ENCODE measurements at regions not wholly inside any gene's neighbourhood (a gene's known extent, or its start where the extent isn't known, plus 50 kb on each side); places are given as distances from the start of the nearest gene placed in this dataset.

DNA sequence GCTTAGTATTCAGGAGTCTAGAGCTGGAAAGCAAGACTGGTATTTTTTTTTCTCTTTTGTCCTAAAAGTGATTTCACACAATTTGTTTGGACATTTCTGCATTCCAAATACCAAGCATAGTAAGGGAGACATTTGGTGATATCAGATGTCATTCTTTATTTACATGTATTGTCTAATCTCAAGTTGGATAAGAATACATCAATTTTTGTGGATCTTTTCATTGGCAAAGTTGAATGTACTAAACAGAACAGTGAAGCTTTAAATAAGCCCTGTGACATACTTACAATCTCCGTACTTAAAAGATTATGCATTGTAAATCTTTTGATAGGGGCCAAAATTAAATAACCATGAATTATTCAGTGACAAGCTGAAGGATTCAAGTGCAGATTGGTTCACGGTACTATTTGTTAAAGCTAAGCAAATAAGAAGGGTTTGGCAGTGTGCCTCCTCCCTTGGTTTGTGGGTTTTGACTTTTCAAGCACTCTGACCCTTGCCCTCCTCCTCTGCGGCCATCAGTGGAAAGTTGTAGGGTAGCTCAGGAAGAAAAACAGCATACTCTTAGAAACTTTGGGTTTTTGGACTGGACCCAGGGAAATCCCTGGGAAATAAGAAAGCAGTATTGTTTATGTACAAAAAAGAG is 663.7 kb downstream of the ADGRL2 start:
- no peak for DNase-seq

DNA sequence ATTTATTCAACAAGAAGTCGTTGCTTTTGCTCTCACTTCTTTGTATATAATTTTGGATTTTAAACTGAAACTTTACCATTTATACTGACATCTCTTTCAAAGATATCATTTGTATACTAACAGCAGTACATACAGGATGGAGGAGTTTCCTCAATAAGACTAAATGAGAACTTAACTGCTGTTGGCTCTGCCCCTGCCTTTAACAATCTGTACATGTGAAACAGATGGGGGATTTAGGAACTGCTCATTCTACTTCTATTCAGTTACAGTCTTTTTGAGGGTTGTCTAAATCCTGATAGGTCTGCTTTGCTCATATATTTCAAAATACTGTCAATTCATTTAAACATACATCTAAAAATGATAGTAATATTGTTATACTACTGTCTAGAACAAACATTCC is 663.2 kb downstream of the ADGRL2 start:
- DNase-seq = no peak

DNA sequence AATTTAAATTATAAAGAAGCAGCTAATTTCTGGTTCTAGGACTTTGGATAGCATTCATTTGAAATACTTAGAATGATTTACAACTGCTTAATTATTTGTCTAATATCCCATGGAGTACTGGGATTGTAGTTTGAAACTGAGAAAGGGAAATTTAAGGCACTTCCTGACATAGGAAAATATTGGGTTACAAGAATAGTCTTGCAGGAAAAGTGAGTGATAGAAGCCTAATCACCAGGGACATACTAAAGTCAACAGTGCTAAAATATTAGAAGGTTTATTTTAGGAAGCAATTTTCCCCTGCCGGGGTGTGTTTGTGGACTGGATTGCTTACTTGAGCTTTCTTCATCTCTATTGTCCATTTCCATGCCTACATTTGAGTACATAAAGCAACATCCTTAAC is 661.6 kb downstream of the ADGRL2 start:
- no peak for DNase-seq

DNA sequence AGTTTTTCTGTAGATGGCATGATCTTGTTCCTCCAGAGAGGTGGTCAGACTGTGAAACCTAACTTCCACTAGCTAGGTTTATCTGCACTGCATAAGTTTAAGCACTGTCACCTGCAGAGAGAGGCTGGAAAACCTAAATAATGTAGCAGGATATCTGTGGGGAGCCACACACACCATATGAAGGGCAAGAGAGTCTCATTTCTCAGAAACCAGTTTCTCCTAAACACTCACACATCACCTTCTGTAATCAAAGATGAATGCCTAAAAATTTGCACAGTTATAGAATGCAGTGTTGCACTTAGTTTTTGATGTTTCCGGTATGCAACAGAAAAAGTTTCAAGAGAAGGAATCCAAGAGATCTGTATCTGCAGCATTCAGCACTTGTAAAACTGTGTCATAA is 654.6 kb downstream of the ADGRL2 start:
- no peak for DNase-seq

DNA sequence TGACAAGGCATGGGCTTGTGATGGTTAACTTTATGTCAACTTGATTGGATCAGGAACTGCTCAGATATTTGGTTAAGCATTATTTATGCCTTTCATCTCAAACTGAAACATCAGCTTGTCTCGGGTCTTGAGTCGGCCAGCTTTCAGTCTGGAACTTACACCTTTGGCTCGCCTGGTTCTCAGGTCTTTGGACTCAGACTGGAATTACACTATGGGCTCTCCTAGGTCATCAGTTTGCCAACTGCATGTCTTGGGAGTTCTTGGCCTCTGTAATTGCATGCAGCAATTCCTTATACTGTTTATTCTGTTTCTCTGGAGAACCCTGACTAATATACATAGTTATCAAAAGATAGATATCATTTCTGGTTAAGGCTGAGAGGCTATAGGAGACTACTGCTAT is 653.7 kb downstream of the ADGRL2 start:
- no peak for DNase-seq

DNA sequence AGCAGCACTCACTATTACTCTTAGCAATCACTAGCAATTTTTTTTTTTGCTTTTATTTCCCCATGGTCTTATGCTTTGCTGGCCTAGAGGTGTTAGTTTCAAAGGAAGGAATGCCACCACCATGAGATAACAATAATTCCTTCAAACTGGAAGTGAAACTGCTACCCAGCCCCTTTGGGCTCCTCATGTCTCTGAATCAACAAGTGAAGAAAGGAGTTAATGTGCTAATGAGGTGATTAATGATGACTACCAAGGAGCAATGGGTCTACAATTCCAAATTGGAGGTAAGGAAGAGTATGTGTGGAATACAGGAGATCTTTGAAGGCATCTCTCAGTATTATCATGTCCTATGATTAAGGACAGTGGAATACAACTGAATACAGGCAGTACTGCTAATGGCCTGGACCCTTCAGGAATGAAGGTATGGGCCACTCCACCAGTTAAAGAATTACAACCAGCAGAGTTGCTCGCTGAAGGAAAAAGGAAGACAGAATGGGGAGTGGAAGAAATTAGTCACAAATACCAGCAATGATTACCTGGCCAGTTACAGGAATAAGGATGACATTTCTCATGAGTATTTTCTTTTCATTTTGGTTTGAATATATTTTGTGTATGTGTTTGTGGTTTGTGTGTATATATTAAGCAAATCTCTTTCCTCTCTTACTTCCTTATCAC is 652.9 kb downstream of the ADGRL2 start:
- no peak for DNase-seq

DNA sequence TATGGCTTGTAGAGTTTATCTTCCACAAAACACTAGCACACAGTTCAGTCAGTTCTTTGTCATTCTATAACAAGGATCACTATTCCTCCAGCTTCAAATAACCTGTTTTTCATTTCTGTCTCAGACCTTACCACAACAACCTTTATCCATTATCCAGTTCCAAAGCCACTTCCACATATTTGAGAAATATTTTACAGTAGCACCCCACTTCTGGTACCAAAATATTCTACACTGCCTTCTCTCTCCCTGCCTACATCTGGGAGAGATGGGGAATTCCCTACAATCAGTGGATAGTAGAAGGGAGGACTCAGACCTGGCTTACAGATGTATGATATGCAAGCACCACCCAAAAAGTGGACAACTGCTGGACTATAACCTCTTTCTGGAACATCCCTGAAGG is 651.4 kb downstream of the ADGRL2 start:
- DNase-seq = no peak

DNA sequence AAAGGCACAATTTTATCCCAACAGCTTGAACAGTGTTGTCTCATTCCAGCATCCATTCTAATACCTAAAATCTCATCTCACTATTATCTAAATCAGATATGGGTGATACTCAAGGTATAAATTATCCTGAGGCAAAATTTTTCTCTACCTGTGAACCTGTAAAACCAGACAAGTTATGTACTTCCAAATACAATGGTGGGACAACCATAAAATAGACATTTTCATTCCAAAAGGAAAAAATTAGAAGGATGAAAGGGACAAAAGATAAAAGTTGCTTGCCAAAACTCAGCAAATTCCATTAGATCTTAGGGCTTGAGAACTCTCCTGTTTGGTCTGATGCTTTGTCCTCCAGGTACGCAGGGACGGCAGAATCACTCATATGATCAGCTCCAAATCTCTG is 650.5 kb downstream of the ADGRL2 start:
- DNase-seq = no peak

DNA sequence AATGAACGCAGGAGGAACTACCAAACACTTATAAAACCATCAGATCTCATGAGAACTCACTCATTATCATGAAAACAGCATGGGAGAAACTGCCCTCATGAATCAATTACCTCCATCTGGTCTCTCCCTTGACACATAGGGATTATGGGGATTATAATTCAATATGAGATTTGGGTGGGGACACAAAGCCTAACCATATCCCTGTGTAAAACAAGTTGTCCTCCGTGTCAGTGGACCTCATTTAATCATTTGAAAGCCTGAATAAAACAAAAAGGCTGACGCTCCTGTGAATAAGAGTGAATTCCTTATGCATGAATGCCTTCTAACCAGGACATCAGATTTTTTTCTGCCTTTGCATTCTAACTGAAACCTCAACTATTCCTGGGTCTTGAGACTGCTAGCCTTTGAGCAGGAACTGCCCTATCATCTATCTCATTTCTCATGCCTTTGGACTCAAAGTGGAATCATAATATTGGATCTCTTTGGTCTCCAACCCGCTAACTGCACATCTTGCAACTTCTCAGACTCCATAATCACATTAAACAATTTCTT is 648.8 kb downstream of the ADGRL2 start:
- no peak for DNase-seq

DNA sequence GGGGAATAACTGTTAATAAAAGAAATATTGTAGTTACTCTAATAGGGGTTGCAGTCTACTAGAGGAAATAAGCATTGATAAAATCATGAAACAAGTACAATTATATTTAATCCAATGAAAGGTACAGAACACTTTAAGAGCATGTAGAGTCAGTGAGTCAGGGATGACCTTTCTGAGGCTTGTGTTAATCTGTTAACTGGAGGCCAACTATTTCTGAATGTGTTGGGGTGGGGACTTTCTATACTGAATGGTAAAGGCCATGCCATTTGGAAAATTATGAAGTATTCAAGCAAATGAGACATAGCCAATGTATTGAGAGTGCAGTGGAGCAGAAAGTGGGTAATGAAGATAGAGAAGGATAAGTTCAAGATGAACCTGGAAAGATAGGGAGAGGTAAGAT is 646.2 kb downstream of the ADGRL2 start:
- DNase-seq = no peak

DNA sequence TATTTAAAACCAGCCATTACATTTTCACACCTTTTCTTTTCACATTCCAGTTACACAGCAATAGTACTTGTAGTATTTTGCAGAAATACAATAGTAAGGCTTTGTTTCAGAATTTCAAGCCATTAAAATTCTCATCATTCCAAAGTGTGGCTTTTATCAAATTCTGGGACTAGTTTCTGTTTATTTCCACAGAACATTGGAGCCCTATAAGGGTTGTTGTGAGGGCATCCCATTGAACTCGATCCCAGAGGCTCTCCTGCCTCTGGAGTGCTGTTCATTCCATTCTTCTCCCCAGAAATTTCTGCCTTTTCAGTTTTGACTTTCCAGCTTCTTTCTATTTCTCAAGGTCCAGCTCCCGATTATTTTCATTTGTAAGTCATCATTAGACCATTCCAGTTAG is 645.5 kb downstream of the ADGRL2 start:
- no peak for DNase-seq

DNA sequence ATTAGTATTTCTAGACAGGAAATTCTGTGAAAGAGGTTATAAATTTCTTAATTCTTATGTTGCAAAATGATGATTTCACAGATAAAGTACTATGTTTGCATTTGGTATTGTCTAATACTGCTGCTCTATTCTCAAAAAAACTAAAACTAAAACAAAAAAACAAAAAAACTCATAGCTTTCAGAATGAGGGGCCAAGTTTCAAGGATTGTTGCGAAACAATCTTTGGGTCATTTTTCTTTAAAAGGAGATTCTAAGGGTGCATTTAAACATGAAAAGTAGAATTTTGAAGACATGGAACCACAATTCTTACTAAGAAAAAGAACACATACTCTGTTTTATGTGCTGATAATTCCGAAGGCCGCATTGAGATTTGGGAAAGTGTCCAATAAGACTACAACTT is 645.1 kb downstream of the ADGRL2 start:
- no peak for DNase-seq

DNA sequence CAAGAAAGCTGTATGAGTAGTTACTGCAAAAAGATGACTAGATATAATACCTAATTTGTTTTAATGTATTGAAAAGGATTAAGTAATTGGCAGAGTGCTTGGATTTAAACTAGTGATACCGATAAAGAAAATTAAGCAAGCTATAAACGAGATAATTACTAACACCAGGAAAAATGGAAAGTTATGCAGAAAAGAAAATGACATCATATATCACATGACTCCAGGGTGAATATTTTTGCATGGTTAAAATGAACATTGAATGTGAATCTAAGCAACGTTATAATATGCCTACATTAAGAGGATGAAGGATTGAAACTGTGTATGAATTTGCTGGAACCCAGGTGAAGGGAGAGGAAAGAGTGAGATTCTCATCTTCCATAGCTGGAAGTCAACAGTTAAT is 644.4 kb downstream of the ADGRL2 start:
- DNase-seq = no peak

DNA sequence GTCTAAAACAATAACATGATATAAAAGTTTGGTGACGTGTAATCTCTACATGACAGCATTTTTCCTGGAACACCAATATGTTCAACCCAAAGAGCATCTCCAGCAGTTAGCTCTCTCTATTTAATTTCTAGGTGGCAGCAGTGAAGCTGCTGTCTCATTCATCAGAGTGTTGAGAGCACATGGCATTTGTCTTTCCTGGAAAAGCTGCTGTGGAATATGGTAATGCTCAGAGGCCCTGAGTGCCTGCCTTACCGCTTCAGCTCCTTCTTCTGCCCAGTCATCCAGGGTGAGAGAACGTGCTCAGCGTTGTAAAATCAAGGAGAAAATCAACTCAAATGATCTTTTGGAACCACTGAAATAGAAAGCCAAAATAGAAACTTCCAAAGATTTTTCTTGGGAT is 640.7 kb downstream of the ADGRL2 start:
- DNase-seq = no peak

DNA sequence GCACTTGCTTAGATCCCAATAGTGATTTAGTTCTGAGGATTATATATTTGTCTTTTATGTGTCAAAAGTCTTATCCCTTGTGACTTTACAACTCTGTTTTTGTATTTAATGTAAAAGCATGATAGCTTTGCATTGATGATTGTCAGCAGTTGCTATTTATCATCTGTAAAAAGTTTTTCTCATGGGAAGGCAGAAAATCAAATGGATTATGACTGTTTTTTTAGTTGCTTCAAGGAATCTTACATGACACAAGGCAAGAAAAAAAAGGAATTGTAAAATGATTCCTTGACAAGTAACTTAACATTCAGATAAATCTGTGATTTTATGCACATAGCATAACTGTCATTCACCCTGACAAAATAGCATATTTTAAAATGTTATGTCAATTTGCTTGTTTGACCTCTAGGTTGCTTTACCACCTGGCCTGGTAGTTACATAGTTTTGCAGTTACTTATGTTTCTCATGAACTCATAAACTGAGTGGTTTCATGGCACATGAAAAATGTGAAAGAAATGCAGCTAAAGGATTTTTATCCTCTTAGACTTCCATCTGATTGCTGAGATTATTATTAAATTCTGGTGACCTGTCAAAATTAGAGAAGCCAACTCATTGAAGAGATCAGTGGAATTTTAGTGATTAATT is 622.6 kb downstream of the ADGRL2 start:
- DNase-seq = no peak

DNA sequence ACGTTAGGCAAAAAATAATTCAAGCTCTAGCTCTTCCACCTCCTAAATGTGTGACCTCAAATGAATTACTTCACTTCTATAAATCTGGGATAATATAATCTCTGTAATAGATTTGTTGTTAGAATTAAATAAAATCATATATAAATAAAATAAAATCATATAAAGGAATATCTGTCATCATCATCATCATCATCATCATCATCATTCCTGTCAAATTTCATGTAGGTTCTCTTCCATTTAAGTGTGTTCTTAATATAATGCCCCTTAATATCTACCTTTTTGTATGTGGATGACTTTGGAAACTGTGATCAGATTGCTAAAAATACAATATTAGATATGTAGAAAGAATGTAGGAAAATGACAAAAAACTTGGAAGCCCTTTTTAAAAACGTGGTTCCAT is 621.0 kb downstream of the ADGRL2 start:
- no peak for DNase-seq

DNA sequence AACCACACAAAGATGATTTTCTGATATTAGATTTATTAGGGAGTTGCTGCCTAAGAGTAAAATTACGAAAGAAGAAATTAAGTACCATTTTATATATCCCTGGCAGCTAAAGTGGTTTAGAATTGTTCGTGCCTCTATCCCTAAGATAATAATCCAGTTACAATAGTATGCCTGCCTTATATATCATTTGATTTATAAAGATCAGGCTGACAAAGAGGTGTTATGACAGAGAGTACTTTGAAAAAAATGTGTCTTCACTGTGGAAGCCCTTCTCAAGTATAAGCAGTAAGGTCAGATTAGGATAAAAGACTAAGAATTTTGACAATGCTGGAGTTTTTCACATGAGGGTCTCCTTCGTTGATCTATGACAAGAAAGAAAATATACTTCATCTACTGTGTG is 619.9 kb downstream of the ADGRL2 start:
- no peak for DNase-seq

DNA sequence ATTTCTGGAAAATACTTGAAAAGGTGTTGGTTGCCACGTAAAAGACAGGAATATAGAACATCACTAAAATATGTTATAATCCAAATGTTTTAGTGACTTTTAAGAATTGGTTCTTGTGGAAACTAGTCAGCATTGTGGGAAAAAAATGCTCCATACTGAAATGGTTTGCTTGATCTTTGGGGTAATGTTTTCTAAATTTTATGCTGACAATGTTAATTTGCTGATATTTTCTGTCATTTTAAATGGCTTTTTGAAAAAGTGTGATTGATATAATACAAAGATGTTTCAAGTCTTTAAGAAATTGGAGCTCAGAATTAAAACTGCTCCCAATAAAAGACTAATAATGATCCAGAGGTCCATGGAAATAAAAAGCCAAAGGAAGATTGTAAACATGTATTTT is 610.9 kb downstream of the ADGRL2 start:
- no peak for DNase-seq

DNA sequence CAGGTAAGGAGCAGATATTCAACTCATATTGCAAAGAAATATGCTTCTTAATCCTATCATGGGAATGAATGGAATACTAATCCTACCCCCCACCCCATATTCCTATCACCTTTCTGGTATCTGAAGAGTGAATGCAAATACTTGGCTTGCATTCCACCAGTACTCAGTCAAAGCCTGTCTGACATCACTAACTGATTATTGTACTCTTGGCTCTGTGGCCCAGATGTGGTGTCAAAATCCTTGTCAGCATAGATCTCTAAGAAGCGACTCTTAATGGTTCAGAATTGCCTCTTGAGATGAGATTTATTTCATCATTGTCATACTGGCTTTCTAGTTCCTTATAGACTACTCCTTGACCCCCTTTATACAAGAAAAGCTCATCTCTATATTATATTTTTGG is 604.6 kb downstream of the ADGRL2 start:
- no peak for DNase-seq

DNA sequence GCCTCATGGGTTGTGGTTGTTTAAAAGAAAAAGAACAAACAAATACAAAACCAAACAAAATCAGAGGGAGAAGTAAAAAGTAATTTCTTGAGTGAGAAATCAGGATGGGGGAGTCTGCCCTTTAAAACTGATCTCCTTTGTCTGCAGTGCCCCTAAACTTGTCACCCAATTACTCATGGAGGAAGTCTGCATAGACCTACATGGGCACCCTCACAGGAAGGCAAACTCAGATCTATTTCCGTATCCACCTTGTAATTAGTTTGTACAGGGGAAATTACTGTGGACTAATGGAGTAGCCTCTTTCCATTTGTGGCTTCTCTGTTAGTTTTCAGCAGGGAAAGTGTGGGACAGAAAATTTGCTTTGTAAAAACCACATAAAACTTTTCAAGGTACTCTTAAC is 600.4 kb downstream of the ADGRL2 start:
- no peak for DNase-seq

DNA sequence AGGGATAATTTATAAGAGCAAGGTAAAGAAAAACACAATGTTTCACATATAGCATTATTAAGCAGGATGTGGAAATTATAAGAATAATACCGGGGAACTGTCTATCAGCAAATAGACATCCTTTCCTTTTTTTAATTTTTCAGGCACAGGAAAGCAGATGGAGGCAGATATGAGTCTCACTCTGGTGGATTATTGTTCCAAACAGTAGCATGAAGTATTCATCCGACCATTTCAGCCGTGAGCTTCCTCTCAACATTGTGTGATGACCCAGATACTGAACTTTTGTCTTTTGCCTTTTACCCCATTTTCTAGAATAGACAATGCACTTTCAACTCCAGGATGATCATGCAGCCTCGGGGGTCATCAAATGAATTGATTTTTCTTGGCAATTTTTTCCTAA is 599.8 kb downstream of the ADGRL2 start:
- DNase-seq = no peak

DNA sequence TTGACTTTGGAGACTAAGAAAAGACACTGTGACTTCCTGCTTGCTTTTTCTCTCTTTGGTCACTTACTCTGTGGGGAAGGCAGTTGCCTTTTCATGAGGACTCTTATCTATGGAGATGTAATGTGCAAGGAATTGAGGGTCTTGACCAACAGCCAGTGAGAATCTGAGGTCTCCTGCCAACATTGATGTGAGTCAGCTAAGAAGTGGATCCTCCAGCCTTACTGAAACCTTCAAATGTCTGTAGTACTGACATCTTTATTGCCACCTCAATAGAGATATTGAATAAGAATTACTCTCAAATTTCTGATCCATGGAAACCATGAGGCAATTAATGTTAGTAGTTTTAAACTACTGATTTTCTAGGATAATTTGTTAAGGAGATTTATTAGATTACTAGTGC is 598.4 kb downstream of the ADGRL2 start:
- DNase-seq = no peak

DNA sequence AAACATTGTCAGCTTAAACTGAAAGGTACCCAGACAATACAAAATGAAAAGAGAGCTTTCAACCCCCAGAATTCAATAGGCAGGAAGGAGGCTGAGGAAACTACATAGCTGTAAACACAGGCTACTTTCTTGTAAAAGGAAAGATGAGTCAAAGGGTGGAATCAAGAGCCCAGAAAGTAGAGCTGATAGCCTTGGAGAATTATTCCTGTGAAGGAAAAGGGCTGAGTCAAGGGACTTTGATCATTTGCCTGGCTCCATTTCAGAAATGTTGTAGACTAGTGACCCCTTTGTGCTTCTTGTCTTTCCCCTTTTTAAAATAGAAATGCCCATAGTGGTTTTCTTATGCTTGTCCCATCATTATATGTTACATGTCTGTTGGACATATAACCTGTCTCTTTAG is 597.6 kb downstream of the ADGRL2 start:
- DNase-seq = no peak
